Breast epithelium (tissue), 4 donors: ENCODE measurements at regions not wholly inside any gene's neighbourhood (a gene's known extent, or its start where the extent isn't known, plus 50 kb on each side); places are given as distances from the start of the nearest gene placed in this dataset.
"Not testable (repeated sequence)": the region's sequence is repeated elsewhere in the genome, so short reads cannot be mapped to it uniquely, and the experiment has no call there.

Experiments used
- DNase-seq, 2 donors: peaks; one replicate each; pipeline ENCODE4 v3.0.0-alpha.2; 2019; ENCODE audit warnings: low spot score in 2 of 2
- H3K27ac ChIP-seq, 2 donors: fragments of 200-600 bp; sonication (generic) in 1 of 2; one replicate each; pipeline ENCODE4 v1.5.1; 2016 to 2019; ENCODE audit warnings: mild to moderate bottlenecking in 1 of 2
- H3K27me3 ChIP-seq, 2 donors: fragments of 200-600 bp; sonication (generic) in 1 of 2; one replicate each; pipeline versions ENCODE4 v1.5.1 to v1.6.0; 2017 to 2019; ENCODE audit warnings: control low read depth in 1 of 2, mild to moderate bottlenecking in 1 of 2
- H3K36me3 ChIP-seq: fragments of 200-600 bp; one replicate; pipeline ENCODE4 v1.5.1; 2019
- H3K4me1 ChIP-seq, 2 donors: fragments of 200-600 bp; sonication (generic); one replicate each; pipeline ENCODE4 v1.5.1; 2016 to 2019; ENCODE audit warnings: control low read depth in 1 of 2
- H3K4me3 ChIP-seq, 3 donors: fragments of 200-600 bp; sonication (generic); 1 replicate in 2 of 3; 2 replicates in 1 of 3; pipeline ENCODE4 v1.5.1; 2016 to 2019; ENCODE audit warnings: mild to moderate bottlenecking in 3 of 3, moderate library complexity in 2 of 3
- H3K9me3 ChIP-seq, 2 donors: fragments of 200-600 bp; sonication (generic) in 1 of 2; one replicate each; pipeline ENCODE4 v1.5.1; 2016 to 2019; ENCODE audit warnings: control low read depth in 1 of 2
- CTCF ChIP-seq, 3 donors: fragments of 450-650 bp; IDR thresholded peaks; one replicate each; pipeline ENCODE4 v1.5.1; 2016 to 2017; ENCODE audit warnings: antibody characterized with exemption in 3 of 3, mild to moderate bottlenecking in 3 of 3, moderate library complexity in 3 of 3
- POLR2A ChIP-seq: fragments of 450-650 bp; IDR thresholded peaks from one replicate; pipeline ENCODE4 v1.6.1; 2016; ENCODE audit warnings: antibody characterized with exemption, mild to moderate bottlenecking, moderate library complexity
- POLR2AphosphoS5 ChIP-seq, 3 donors: sonication (generic); formaldehyde crosslinking; IDR thresholded peaks; one replicate each; pipeline ENCODE4 v1.6.1; 2017; ENCODE audit warnings: antibody characterized with exemption in 3 of 3
- intact Hi-C: fragments of 100-400 bp; cut with DNase I; formaldehyde crosslinking; loops from one replicate; pipeline ENCODE4 v1.15.1; 2023; ENCODE audit warnings: low total_unique reads

GRCh38 chr10:45239642-45240041 is 75.8 kb downstream of the OR13A1 start:
- Histone ChIP-seq H3K4me1 (no peaks in the 10 kb centered on the region), H3K27me3 (no peaks in the 10 kb centered on the region), H3K4me3 (no peak overlapping the region), H3K9me3 (no peaks in the 10 kb centered on the region), H3K36me3 (no peaks in the 10 kb centered on the region), H3K27ac (peak overlapping the region; percentile 35 to 77)
- intact Hi-C loops, result no loop called here
- DNase-seq, result peak in 1 of 2 donors; percentile 31
- TF ChIP-seq CTCF (IDR thresholded peaks at IDR 0.05), result no peak
- TF ChIP-seq POLR2A, result no peak
- TF ChIP-seq POLR2AphosphoS5 (IDR thresholded peaks at IDR 0.05), result no peak

- intact Hi-C loops, result no loop called here
- no peak for DNase-seq
- no peaks in the 10 kb centered on the region for H3K27me3 ChIP-seq
- no peaks in the 10 kb centered on the region for H3K4me1 ChIP-seq
- H3K27ac ChIP-seq, result no peak overlapping the region
- H3K9me3 ChIP-seq, result no peaks in the 10 kb centered on the region
- no peak overlapping the region for H3K4me3 ChIP-seq
- H3K36me3 ChIP-seq, result no peaks in the 10 kb centered on the region
- TF ChIP-seq POLR2AphosphoS5 (IDR thresholded peaks at IDR 0.05) (no peak), CTCF (IDR thresholded peaks at IDR 0.05) (no peak), POLR2A (no peak)
These were observed 73.4 kb downstream of the OR13A1 start for GRCh38 chr10:45241865-45242520.

- no peaks in the 10 kb centered on the region for H3K9me3 ChIP-seq
- no peak for TF ChIP-seq POLR2AphosphoS5 (IDR thresholded peaks at IDR 0.05)
- no peak for TF ChIP-seq CTCF (IDR thresholded peaks at IDR 0.05)
- TF ChIP-seq POLR2A, result no peak
- intact Hi-C loops, result no loop called here
- H3K4me1 ChIP-seq, result no peaks in the 10 kb centered on the region
- DNase-seq, result no peak
- no peak overlapping the region for H3K27ac ChIP-seq
- H3K36me3 ChIP-seq, result no peaks in the 10 kb centered on the region
- no peak overlapping the region for H3K4me3 ChIP-seq
- no peaks in the 10 kb centered on the region for H3K27me3 ChIP-seq
These were observed 72.1 kb downstream of the OR13A1 start for GRCh38 chr10:45243261-45243660.

GRCh38 chr10:45246522-45246921 is 68.9 kb downstream of the OR13A1 start:
- H3K36me3 ChIP-seq, result no peaks in the 10 kb centered on the region
- H3K27me3 ChIP-seq, result no peaks in the 10 kb centered on the region
- DNase-seq, result no peak
- no peak overlapping the region for H3K27ac ChIP-seq
- no peak overlapping the region for H3K4me3 ChIP-seq
- no peak for TF ChIP-seq CTCF (IDR thresholded peaks at IDR 0.05)
- no peak for TF ChIP-seq POLR2AphosphoS5 (IDR thresholded peaks at IDR 0.05)
- TF ChIP-seq POLR2A, result no peak
- H3K4me1 ChIP-seq, result no peaks in the 10 kb centered on the region
- H3K9me3 ChIP-seq, result no peaks in the 10 kb centered on the region
- intact Hi-C loops, result no loop called here

GRCh38 chr10:45249978-45250693 is 65.3 kb downstream of the OR13A1 start:
- Histone ChIP-seq H3K36me3 (no peaks in the 10 kb centered on the region), H3K4me1 (no peaks in the 10 kb centered on the region), H3K4me3 (peak overlapping the region in 2 of 3 donors; percentile 18 to 28), H3K9me3 (no peaks in the 10 kb centered on the region), H3K27me3 (no peaks in the 10 kb centered on the region), H3K27ac (no peak overlapping the region)
- TF ChIP-seq CTCF (IDR thresholded peaks at IDR 0.05) (peak; percentile 7 to 56 (median 54)), POLR2AphosphoS5 (IDR thresholded peaks at IDR 0.05) (no peak), POLR2A (no peak)
- no peak for DNase-seq
- intact Hi-C loops, result no loop called here

- H3K27ac ChIP-seq, H3K9me3 ChIP-seq, H3K4me1 ChIP-seq, DNase-seq, H3K27me3 ChIP-seq, intact Hi-C loops, H3K36me3 ChIP-seq: not testable (repeated sequence)
- H3K4me3 ChIP-seq, result peak overlapping the region in 1 of 3 donors; percentile 28
These were observed 64.7 kb downstream of the OR13A1 start for GRCh38 chr10:45250694-45251075.
